ENCODE measurements at regions not wholly inside any gene's neighbourhood (a gene's known extent, or its start where the extent isn't known, plus 50 kb on each side); places are given as distances from the start of the nearest gene placed in this dataset.

DNA sequence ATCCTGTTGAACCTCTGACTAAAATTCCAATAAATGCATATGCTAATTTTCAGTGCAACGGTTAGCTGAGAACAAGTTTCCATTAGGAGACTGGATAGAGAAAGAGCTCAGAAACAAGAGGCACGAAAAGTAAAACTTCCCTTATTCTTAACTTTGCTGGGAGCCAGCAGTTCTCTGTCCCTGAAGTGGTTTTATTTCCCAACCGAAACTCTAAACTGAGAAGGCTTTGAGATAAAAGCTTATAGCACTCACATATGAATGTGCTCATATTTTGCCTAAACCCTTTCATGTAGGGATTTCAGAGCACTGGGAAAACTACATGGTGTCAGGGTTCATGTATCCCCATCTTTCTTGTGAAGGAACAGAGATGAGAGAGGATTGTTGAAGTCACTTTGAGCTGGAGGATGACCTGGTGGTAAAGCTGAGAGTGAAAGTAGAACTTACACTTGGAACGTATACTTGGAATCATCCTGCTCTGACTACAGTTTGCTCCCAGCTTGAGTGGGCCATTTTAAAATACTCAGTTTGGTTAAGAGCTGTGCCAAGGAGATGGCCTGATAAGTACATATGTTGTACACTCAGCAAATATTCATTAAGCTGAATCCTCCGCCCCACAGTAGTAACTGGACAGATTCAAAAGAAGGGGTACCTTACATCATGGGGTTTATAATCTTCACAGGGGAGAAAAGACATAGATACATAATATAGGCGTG lies 324.2 kb upstream of the CNR1 start:
- peak; percentile 13 for DNase-seq (ENCODE audit: low read depth)
- Mint-ChIP-seq H3K4me3 (ENCODE audit: unreplicated experiment) (no peak overlapping the region), H3K36me3 (ENCODE audit: low read depth, unreplicated experiment) (no peaks in the 10 kb centered on the region), H3K27me3 (ENCODE audit: low read depth, unreplicated experiment) (no peaks in the 10 kb centered on the region), H3K9me3 (ENCODE audit: unreplicated experiment) (peaks cover 2% of the 10 kb centered on the region), H3K4me1 (ENCODE audit: low read depth, unreplicated experiment) (peaks cover 20% of the 10 kb centered on the region), H3K27ac (ENCODE audit: unreplicated experiment) (no peak overlapping the region)
- no peak for TF ChIP-seq EZH2 (IDR thresholded peaks at IDR 0.05; ENCODE audit: insufficient read depth, low read length)
- TF ChIP-seq, protein P1, sequence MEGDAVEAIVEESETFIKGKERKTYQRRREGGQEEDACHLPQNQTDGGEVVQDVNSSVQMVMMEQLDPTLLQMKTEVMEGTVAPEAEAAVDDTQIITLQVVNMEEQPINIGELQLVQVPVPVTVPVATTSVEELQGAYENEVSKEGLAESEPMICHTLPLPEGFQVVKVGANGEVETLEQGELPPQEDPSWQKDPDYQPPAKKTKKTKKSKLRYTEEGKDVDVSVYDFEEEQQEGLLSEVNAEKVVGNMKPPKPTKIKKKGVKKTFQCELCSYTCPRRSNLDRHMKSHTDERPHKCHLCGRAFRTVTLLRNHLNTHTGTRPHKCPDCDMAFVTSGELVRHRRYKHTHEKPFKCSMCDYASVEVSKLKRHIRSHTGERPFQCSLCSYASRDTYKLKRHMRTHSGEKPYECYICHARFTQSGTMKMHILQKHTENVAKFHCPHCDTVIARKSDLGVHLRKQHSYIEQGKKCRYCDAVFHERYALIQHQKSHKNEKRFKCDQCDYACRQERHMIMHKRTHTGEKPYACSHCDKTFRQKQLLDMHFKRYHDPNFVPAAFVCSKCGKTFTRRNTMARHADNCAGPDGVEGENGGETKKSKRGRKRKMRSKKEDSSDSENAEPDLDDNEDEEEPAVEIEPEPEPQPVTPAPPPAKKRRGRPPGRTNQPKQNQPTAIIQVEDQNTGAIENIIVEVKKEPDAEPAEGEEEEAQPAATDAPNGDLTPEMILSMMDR (IDR thresholded peaks at IDR 0.05; ENCODE audit: insufficient read depth, low read depth, low read length) = no peak
- FAIRE-seq = no peak
- Histone ChIP-seq H3K4me3 (ENCODE audit: insufficient read depth, low read depth, low read length) (no peak overlapping the region), H3K36me3 (ENCODE audit: insufficient read depth, low read length) (no peaks in the 10 kb centered on the region), H3K9ac (ENCODE audit: low read length) (no peak overlapping the region), H3K27ac (ENCODE audit: low read depth, low read length) (no peak overlapping the region), H3K27me3 (ENCODE audit: insufficient read depth, low read length) (no peaks in the 10 kb centered on the region), H3K4me1 (ENCODE audit: insufficient read depth, low read length) (peaks cover 4% of the 10 kb centered on the region), H4K20me1 (ENCODE audit: insufficient read depth, low read length) (no peaks in the 10 kb centered on the region), H3K4me2 (ENCODE audit: low read length) (no peak overlapping the region), H2AFZ (ENCODE audit: low read depth, low read length) (no peak overlapping the region), H3K79me2 (ENCODE audit: insufficient read depth, low read length) (no peaks in the 10 kb centered on the region), H3K9me3 (ENCODE audit: insufficient read depth, low read depth, low read length) (no peaks in the 10 kb centered on the region)

DNA sequence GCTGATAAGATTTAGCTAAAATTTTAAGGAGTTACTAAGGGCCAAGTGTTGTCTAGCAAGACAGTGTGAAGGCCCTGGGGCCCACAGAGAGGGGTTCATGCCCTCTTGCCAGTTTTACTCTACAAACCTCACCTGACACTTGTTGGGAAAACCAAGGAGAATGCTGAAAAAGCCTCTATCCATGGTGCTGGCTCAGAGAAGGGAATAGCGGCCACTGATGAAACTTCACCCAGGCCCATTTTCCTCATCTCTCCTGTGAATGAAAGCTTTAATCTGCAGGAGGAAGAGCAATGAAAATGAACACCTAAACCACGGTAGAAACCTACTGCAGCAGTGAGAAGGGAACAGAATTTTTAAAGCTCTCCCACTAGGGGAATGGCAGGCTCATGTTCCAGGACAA lies 317.3 kb upstream of the CNR1 start:
- H3K4me1 Mint-ChIP-seq (ENCODE audit: low read depth, unreplicated experiment) = no peaks in the 10 kb centered on the region
- no peak overlapping the region for H3K27ac Mint-ChIP-seq (ENCODE audit: unreplicated experiment)
- H3K9ac ChIP-seq (ENCODE audit: low read length) = no peak overlapping the region

DNA sequence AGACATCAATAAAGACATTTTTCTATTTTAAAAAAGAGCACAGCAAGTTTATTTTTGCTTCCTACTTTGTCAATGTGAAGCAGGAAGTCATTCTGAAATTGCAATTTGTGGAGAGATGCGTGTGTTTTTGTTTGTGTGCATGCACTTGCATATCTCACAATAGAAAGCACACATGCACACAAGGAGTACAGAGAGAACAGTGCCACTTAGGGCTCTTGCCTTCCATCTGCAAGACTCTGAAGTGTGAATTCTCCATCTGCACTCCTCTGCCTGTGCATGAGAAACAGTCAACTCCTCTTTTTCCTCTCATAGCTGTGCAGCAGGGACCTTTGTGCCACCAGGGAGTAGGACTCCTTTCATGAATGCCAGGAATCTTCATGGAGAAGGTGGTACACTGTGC lies 316.3 kb upstream of the CNR1 start:
- FAIRE-seq (no peak), DNase-seq (ENCODE audit: low read depth) (no peak)
- Mint-ChIP-seq H3K4me3 (ENCODE audit: unreplicated experiment) (no peak overlapping the region), H3K27ac (ENCODE audit: unreplicated experiment) (no peak overlapping the region), H3K4me1 (ENCODE audit: low read depth, unreplicated experiment) (no peaks in the 10 kb centered on the region), H3K9me3 (ENCODE audit: unreplicated experiment) (peaks cover 11% of the 10 kb centered on the region), H3K36me3 (ENCODE audit: low read depth, unreplicated experiment) (no peaks in the 10 kb centered on the region), H3K27me3 (ENCODE audit: low read depth, unreplicated experiment) (no peaks in the 10 kb centered on the region)
- Histone ChIP-seq H3K9ac (ENCODE audit: low read length) (no peak overlapping the region), H3K9me3 (ENCODE audit: insufficient read depth, low read depth, low read length) (no peaks in the 10 kb centered on the region), H3K79me2 (ENCODE audit: insufficient read depth, low read length) (no peaks in the 10 kb centered on the region), H3K27ac (ENCODE audit: low read depth, low read length) (no peak overlapping the region), H4K20me1 (ENCODE audit: insufficient read depth, low read length) (no peaks in the 10 kb centered on the region), H3K36me3 (ENCODE audit: insufficient read depth, low read length) (no peaks in the 10 kb centered on the region), H3K27me3 (ENCODE audit: insufficient read depth, low read length) (no peaks in the 10 kb centered on the region), H3K4me1 (ENCODE audit: insufficient read depth, low read length) (no peaks in the 10 kb centered on the region), H3K4me3 (ENCODE audit: insufficient read depth, low read depth, low read length) (no peak overlapping the region), H3K4me2 (ENCODE audit: low read length) (no peak overlapping the region), H2AFZ (ENCODE audit: low read depth, low read length) (no peak overlapping the region)
- no peak for TF ChIP-seq EZH2 (IDR thresholded peaks at IDR 0.05; ENCODE audit: insufficient read depth, low read length)
- TF ChIP-seq, protein P1 (IDR thresholded peaks at IDR 0.05; ENCODE audit: insufficient read depth, low read depth, low read length) = no peak

More for the DNA sequence above, 317.3 kb upstream of the CNR1 start:
- H4K20me1 ChIP-seq (ENCODE audit: insufficient read depth, low read length) = no peaks in the 10 kb centered on the region
- no peak overlapping the region for H2AFZ ChIP-seq (ENCODE audit: low read depth, low read length)
- DNase-seq (ENCODE audit: low read depth) (no peak), FAIRE-seq (no peak)
- Mint-ChIP-seq H3K27me3 (ENCODE audit: low read depth, unreplicated experiment) (no peaks in the 10 kb centered on the region), H3K36me3 (ENCODE audit: low read depth, unreplicated experiment) (no peaks in the 10 kb centered on the region), H3K4me3 (ENCODE audit: unreplicated experiment) (no peak overlapping the region), H3K9me3 (ENCODE audit: unreplicated experiment) (peaks cover 7% of the 10 kb centered on the region)
- H3K27me3 ChIP-seq (ENCODE audit: insufficient read depth, low read length) = no peaks in the 10 kb centered on the region
- H3K4me1 ChIP-seq (ENCODE audit: insufficient read depth, low read length) = no peaks in the 10 kb centered on the region
- TF ChIP-seq EZH2 (IDR thresholded peaks at IDR 0.05; ENCODE audit: insufficient read depth, low read length) = no peak
- TF ChIP-seq, protein P1 (IDR thresholded peaks at IDR 0.05; ENCODE audit: insufficient read depth, low read depth, low read length) = no peak
- H3K79me2 ChIP-seq (ENCODE audit: insufficient read depth, low read length) = no peaks in the 10 kb centered on the region
- H3K36me3 ChIP-seq (ENCODE audit: insufficient read depth, low read length) = no peaks in the 10 kb centered on the region
- no peaks in the 10 kb centered on the region for H3K9me3 ChIP-seq (ENCODE audit: insufficient read depth, low read depth, low read length)
- H3K4me2 ChIP-seq (ENCODE audit: low read length) = no peak overlapping the region
- H3K27ac ChIP-seq (ENCODE audit: low read depth, low read length) = no peak overlapping the region
- no peak overlapping the region for H3K4me3 ChIP-seq (ENCODE audit: insufficient read depth, low read depth, low read length)

Data from astrocyte (in vitro differentiated cells and primary cell).